H1 (cell line): ENCODE measurements at regions not wholly inside any gene's neighbourhood (a gene's known extent, or its start where the extent isn't known, plus 50 kb on each side); places are given as distances from the start of the nearest gene placed in this dataset.

Experiments used
- CTCF ChIA-PET: fragments of 300-600 bp; sonication (Branson Sonifier 250); formaldehyde crosslinking; loops from one replicate; lab custom pipeline; 2021; ENCODE audit not compliant: partially characterized antibody; lab: Charles Lee
- POLR2A ChIA-PET: fragments of 300-600 bp; sonication (Branson Sonifier 250); formaldehyde crosslinking; loops from one replicate; lab custom pipeline; 2021; ENCODE audit warnings: inconsistent platforms; ENCODE audit not compliant: partially characterized antibody; lab: Charles Lee
- DNase-seq, 2 experiments: peaks; one replicate each; pipeline versions ENCODE4 v3.0.0 to v3.0.0-alpha.2; 2010 to 2022; ENCODE audit warnings: low spot score in 2 of 2, low read depth in 1 of 2, mixed read lengths in 1 of 2
- FAIRE-seq: peaks from 2 replicates; lab custom pipeline; 2011; peaks lifted over from hg19 to GRCh38; lab: Jason Lieb, UNC
- H2AFZ ChIP-seq: 2 replicates; pipeline ENCODE4 v1.8.1; 2012; ENCODE audit warnings: low read length, inconsistent platforms
- H2AK5ac ChIP-seq: 2 replicates; pipeline ENCODE4 v1.6.1; 2013; ENCODE audit warnings: low read depth, low read length
- H2BK120ac ChIP-seq: replicated peaks from 2 replicates; pipeline ENCODE3; 2013; ENCODE audit warnings: low read depth, low read length, inconsistent platforms
- H2BK12ac ChIP-seq: 2 replicates; pipeline ENCODE4 v1.6.1; 2013; ENCODE audit warnings: low read depth, low read length
- H2BK15ac ChIP-seq: 2 replicates; pipeline ENCODE4 v1.6.1; 2013; ENCODE audit warnings: low read length
- H2BK20ac ChIP-seq: 2 replicates; pipeline ENCODE4 v1.6.1; 2013; ENCODE audit warnings: low read length
- H2BK5ac ChIP-seq: 2 replicates; pipeline ENCODE4 v1.6.1; 2013; ENCODE audit warnings: low read depth, low read length
- H3K14ac ChIP-seq: 2 replicates; pipeline ENCODE4 v1.6.1; 2013; ENCODE audit warnings: inconsistent platforms; ENCODE audit not compliant: insufficient read length
- H3K18ac ChIP-seq: 2 replicates; pipeline ENCODE4 v1.6.1; 2013; ENCODE audit warnings: low read length; ENCODE audit errors: extremely low read depth
- H3K23ac ChIP-seq: 2 replicates; pipeline ENCODE4 v1.6.1; 2013; ENCODE audit warnings: inconsistent platforms; ENCODE audit not compliant: insufficient read length
- H3K23me2 ChIP-seq: 2 replicates; pipeline ENCODE4 v1.6.1; 2013; ENCODE audit warnings: low read depth, low read length
- H3K27ac ChIP-seq: 2 replicates; pipeline ENCODE4 v1.6.1; 2011; ENCODE audit warnings: low read depth, low read length, inconsistent platforms
- H3K27me3 ChIP-seq, 4 experiments: replicated peaks in 1 of 4; 1 replicate in 1 of 4; 2 replicates in 3 of 4; pipeline versions ENCODE4 v1.6.1 to v1.8.1; 2011 to 2013; ENCODE audit warnings: low read length in 3 of 4, mild to moderate bottlenecking in 3 of 4, inconsistent platforms in 2 of 4, mixed read lengths in 2 of 4, moderate library complexity in 1 of 4; ENCODE audit not compliant: control insufficient read depth in 3 of 4, insufficient read depth in 3 of 4; ENCODE audit errors: extremely low read depth in 1 of 4
- H3K36me3 ChIP-seq, 4 experiments: 2 replicates each; pipeline versions ENCODE4 v1.6.1 to v1.8.1; 2011 to 2013; ENCODE audit warnings: mild to moderate bottlenecking in 4 of 4, low read length in 3 of 4, moderate library complexity in 2 of 4, control low read depth in 1 of 4, inconsistent platforms in 1 of 4; ENCODE audit not compliant: insufficient read depth in 4 of 4, control insufficient read depth in 2 of 4
- H3K4ac ChIP-seq: replicated peaks from 2 replicates; pipeline ENCODE3; 2013; ENCODE audit warnings: low read length, low read depth, mixed read lengths, inconsistent platforms; ENCODE audit not compliant: insufficient read length
- H3K4me1 ChIP-seq, 4 experiments: replicated peaks in 1 of 4; 1 replicate in 1 of 4; 2 replicates in 3 of 4; pipeline versions ENCODE4 v1.6.1 to v1.8.1; 2011 to 2013; ENCODE audit warnings: low read length in 3 of 4, inconsistent platforms in 2 of 4, mixed read lengths in 1 of 4; ENCODE audit not compliant: insufficient read depth in 4 of 4, control insufficient read depth in 3 of 4
- H3K4me2 ChIP-seq, 2 experiments: 2 replicates each; pipeline versions ENCODE4 v1.6.1 to v1.8.1; 2011 to 2013; ENCODE audit warnings: low read depth in 2 of 2, low read length in 2 of 2, control low read depth in 1 of 2, inconsistent platforms in 1 of 2, mild to moderate bottlenecking in 1 of 2; ENCODE audit not compliant: insufficient read depth in 1 of 2
- H3K4me3 ChIP-seq, 4 experiments: fragments of 200-600, 300-600 bp in 1 of 4; sonication (generic), shearing (Covaris generic), sonication (Bioruptor Twin) in 1 of 4; 2 replicates each; pipeline versions ENCODE4 v1.5.1 to v1.8.1; 2011 to 2016; ENCODE audit warnings: low read length in 4 of 4, low read depth in 3 of 4, control low read depth in 2 of 4, inconsistent platforms in 2 of 4, mild to moderate bottlenecking in 2 of 4, mixed read lengths in 1 of 4, moderate library complexity in 1 of 4; ENCODE audit not compliant: insufficient read depth in 2 of 4; ENCODE audit errors: extremely low read depth in 1 of 4
- H3K56ac ChIP-seq: replicated peaks from 2 replicates; pipeline ENCODE3; 2013; ENCODE audit warnings: low read depth, mild to moderate bottlenecking, mixed read lengths, low read length, inconsistent platforms; ENCODE audit not compliant: insufficient read length
- H3K79me1 ChIP-seq: 2 replicates; pipeline ENCODE4 v1.6.1; 2013; ENCODE audit warnings: low read depth, low read length, control low read depth
- H3K79me2 ChIP-seq, 2 experiments: 2 replicates each; pipeline versions ENCODE4 v1.6.1 to v1.8.1; 2012 to 2013; ENCODE audit warnings: low read length in 2 of 2, mild to moderate bottlenecking in 2 of 2, inconsistent platforms in 1 of 2; ENCODE audit not compliant: insufficient read depth in 2 of 2, control insufficient read depth in 1 of 2
- H3K9ac ChIP-seq, 4 experiments: replicated peaks in 1 of 4; 1 replicate in 1 of 4; 2 replicates in 3 of 4; pipeline versions ENCODE4 v1.6.1 to v1.8.1; 2011 to 2013; ENCODE audit warnings: low read depth in 3 of 4, low read length in 3 of 4, control low read depth in 2 of 4, mild to moderate bottlenecking in 2 of 4, moderate library complexity in 2 of 4, inconsistent platforms in 1 of 4; ENCODE audit errors: extremely low read depth in 1 of 4
- H3K9me3 ChIP-seq, 2 experiments: 2 replicates each; pipeline versions ENCODE4 v1.6.1 to v1.8.1; 2012 to 2013; ENCODE audit warnings: mild to moderate bottlenecking in 2 of 2, moderate library complexity in 2 of 2, control low read depth in 1 of 2, inconsistent platforms in 1 of 2, low read depth in 1 of 2, low read length in 1 of 2, mixed read lengths in 1 of 2; ENCODE audit not compliant: insufficient read depth in 2 of 2
- H4K20me1 ChIP-seq, 2 experiments: replicated peaks in 1 of 2; 2 replicates each; pipeline versions ENCODE3 to v1.8.1; 2011 to 2013; ENCODE audit warnings: inconsistent platforms in 2 of 2, low read length in 2 of 2, mild to moderate bottlenecking in 1 of 2; ENCODE audit not compliant: insufficient read depth in 2 of 2, control insufficient read depth in 1 of 2
- H4K5ac ChIP-seq: 2 replicates; pipeline ENCODE4 v1.6.1; 2013; ENCODE audit warnings: low read length, low read depth, mixed read lengths, inconsistent platforms; ENCODE audit not compliant: insufficient read length
- H4K8ac ChIP-seq: 2 replicates; pipeline ENCODE4 v1.8.0; 2013; ENCODE audit warnings: mild to moderate bottlenecking, moderate library complexity, low read length, inconsistent platforms; ENCODE audit not compliant: insufficient read depth; ENCODE audit errors: extremely low read depth
- H4K91ac ChIP-seq: replicated peaks from 2 replicates; pipeline ENCODE3; 2013; ENCODE audit warnings: low read length, mixed read lengths, inconsistent platforms; ENCODE audit not compliant: insufficient read length
- CBX5 ChIP-seq: fragments of 300-800, 300-1000 bp; sonication (generic); IDR thresholded peaks from 2 replicates; pipeline ENCODE4 v1.7.1; 2016; ENCODE audit warnings: antibody characterized with exemption, low read length, low read depth
- E2F6 ChIP-seq: IDR thresholded peaks from 2 replicates; pipeline ENCODE4 v1.6.1; 2012; ENCODE audit warnings: inconsistent platforms
- EGR1 ChIP-seq: IDR thresholded peaks from 2 replicates; pipeline ENCODE4 v1.6.1; 2011; ENCODE audit warnings: low read depth, low read length, borderline replicate concordance
- HDAC6 ChIP-seq: IDR thresholded peaks from one replicate; pipeline ENCODE4 v1.7.1; 2012; ENCODE audit warnings: low read depth, mild to moderate bottlenecking, inconsistent platforms, low read length, moderate library complexity
- JUND ChIP-seq: IDR thresholded peaks from 2 replicates; pipeline ENCODE4 v1.6.1; 2011; ENCODE audit warnings: mild to moderate bottlenecking, improper control_type of control experiment, low read length
- MAX ChIP-seq: IDR thresholded peaks from 2 replicates; pipeline ENCODE4 v1.6.1; 2012; ENCODE audit warnings: inconsistent platforms
- POLR2AphosphoS5 ChIP-seq: IDR thresholded peaks from 2 replicates; pipeline ENCODE4 v1.6.1; 2011; ENCODE audit warnings: low read depth, low read length
- POU5F1 ChIP-seq: IDR thresholded peaks from 2 replicates; pipeline ENCODE4 v1.6.1; 2011; ENCODE audit warnings: low read depth, mild to moderate bottlenecking, low read length, moderate library complexity
- SIN3A ChIP-seq, 2 experiments: IDR thresholded peaks in 1 of 2; conservative IDR thresholded peaks in 1 of 2; 2 replicates each; pipeline ENCODE4 v1.6.1; 2011 to 2012; ENCODE audit warnings: low read length in 2 of 2, improper control_type of control experiment in 1 of 2, low read depth in 1 of 2, mild to moderate bottlenecking in 1 of 2
- SIRT6 ChIP-seq: IDR thresholded peaks from one replicate; pipeline ENCODE4 v1.7.1; 2012; ENCODE audit warnings: low read length, inconsistent platforms
- SUZ12 ChIP-seq: fragments of 200-600 bp; sonication (generic); IDR thresholded peaks from 2 replicates; pipeline ENCODE4 v1.6.1; 2012; ENCODE audit warnings: mild to moderate bottlenecking, inconsistent platforms, low read length, moderate library complexity, mixed read lengths
- TAF1 ChIP-seq: IDR thresholded peaks from 2 replicates; pipeline ENCODE4 v1.6.1; 2011; ENCODE audit warnings: mild to moderate bottlenecking, low read depth, low read length
- TBP ChIP-seq: IDR thresholded peaks from 2 replicates; pipeline ENCODE4 v1.6.1; 2011; ENCODE audit warnings: low read depth, low read length, improper control_type of control experiment
- TCF12 ChIP-seq: IDR thresholded peaks from 2 replicates; pipeline ENCODE4 v1.6.1; 2011; ENCODE audit warnings: low read depth, mild to moderate bottlenecking, low read length
- WGBS, 2 experiments: shearing (Covaris generic) in 1 of 2; methylation state at CpG; one replicate each; pipeline versions ENCODE4 v1.1.6 to v1.1.7; 2013 to 2015; ENCODE audit warnings: low lambda C conversion rate in 2 of 2, mixed read lengths in 2 of 2, inconsistent platforms in 1 of 2, low coverage in 1 of 2, missing lambda C conversion rate in 1 of 2; ENCODE audit not compliant: insufficient replicate concordance in 2 of 2, insufficient coverage in 1 of 2, insufficient read length in 1 of 2; ENCODE audit errors: extremely low coverage in 1 of 2, missing lambda C conversion rate in 1 of 2; 5-methylcytosine and 5-hydroxymethylcytosine counted together

GRCh38 chr1:208541225-208541855, 297.2 kb upstream of the PLXNA2 start:
- Histone ChIP-seq H3K36me3 (no peaks in the 10 kb centered on the region), H3K4me3 (no peak overlapping the region), H3K4me2 (no peak overlapping the region), H3K14ac (no peak overlapping the region), H3K79me1 (no peaks in the 10 kb centered on the region), H3K18ac (no peak overlapping the region), H3K56ac (no peak overlapping the region), H4K5ac (no peak overlapping the region), H4K20me1 (no peaks in the 10 kb centered on the region), H2BK120ac (no peak overlapping the region), H4K91ac (no peak overlapping the region), H4K8ac (no peak overlapping the region), H3K23ac (no peak overlapping the region), H2AFZ (no peak overlapping the region), H3K9me3 (no peaks in the 10 kb centered on the region), H3K27me3 (no peaks in the 10 kb centered on the region), H3K23me2 (no peaks in the 10 kb centered on the region; the same call in 1 of the 2 replicates), H2BK5ac (no peak overlapping the region), H2AK5ac (no peak overlapping the region), H2BK15ac (no peak overlapping the region), H3K9ac (no peak overlapping the region), H3K4me1 (peaks cover 0 to under 1% (median 0%) of the 10 kb centered on the region in 4 experiments; a peak in 2 of 7 replicates), H3K4ac (no peak overlapping the region), H3K79me2 (no peaks in the 10 kb centered on the region), H3K27ac (no peak overlapping the region), H2BK20ac (no peak overlapping the region), H2BK12ac (no peak overlapping the region)
- 95% methylated on average over 4 of the region's 4 CpGs; no CpG with 5 or more reads in 1 of the 2 experiments for WGBS, 2 experiments
- no peak for DNase-seq
- ChIA-PET CTCF (interaction anchor here (0.6 to 1.7 kb wide), 11 partner anchors 8 to 783 kb away, joined by 3 to 6 read pairs (median 4); no protein-coding TSS in a partner anchor), POLR2A (no interaction called here)
- FAIRE-seq = no peak
- TF ChIP-seq TBP = no peak
- TF ChIP-seq JUND = no peak
- no peak for TF ChIP-seq TAF1
- TF ChIP-seq POLR2AphosphoS5 = no peak
- TF ChIP-seq EGR1 = no peak
- TF ChIP-seq SUZ12 = no peak
- no peak for TF ChIP-seq POU5F1
- TF ChIP-seq CBX5 = no peak
- TF ChIP-seq E2F6 = no peak
- TF ChIP-seq TCF12 = no peak
- TF ChIP-seq SIRT6 = no peak
- TF ChIP-seq SIN3A (conservative IDR thresholded peaks at IDR 0.05 in 1 of 2, IDR thresholded peaks at IDR 0.05 in 1 of 2; ENCODE audit: low read depth in 1 of 2, low read length in 2 of 2) = no peak
- no peak for TF ChIP-seq MAX
- no peak for TF ChIP-seq HDAC6
